Transverse colon (tissue), 4 donors: ENCODE measurements at regions not wholly inside any gene's neighbourhood (a gene's known extent, or its start where the extent isn't known, plus 50 kb on each side); places are given as distances from the start of the nearest gene placed in this dataset.

Experiments used
- DNase-seq: peaks from one replicate; pipeline ENCODE4 v3.0.0-alpha.2; 2019
- H3K27ac ChIP-seq, 4 donors: fragments of 200-600 bp; sonication (generic); 2 replicates each; pipeline ENCODE4 v1.5.1; 2016 to 2018; ENCODE audit warnings: inconsistent platforms in 4 of 4
- H3K27me3 ChIP-seq: fragments of 200-600 bp; sonication (generic); 2 replicates; pipeline ENCODE4 v1.5.1; 2017; ENCODE audit warnings: inconsistent platforms
- H3K36me3 ChIP-seq, 4 donors: fragments of 200-600 bp; sonication (generic); 2 replicates each; pipeline ENCODE4 v1.5.1; 2017 to 2019; ENCODE audit warnings: inconsistent platforms in 4 of 4
- H3K4me1 ChIP-seq, 4 donors: fragments of 200-600 bp; sonication (generic); 2 replicates each; pipeline ENCODE4 v1.5.1; 2017 to 2020; ENCODE audit warnings: inconsistent platforms in 4 of 4
- H3K4me3 ChIP-seq, 4 donors: fragments of 200-600 bp; sonication (generic); 1 replicate in 1 of 4; 2 replicates in 3 of 4; pipeline versions ENCODE4 v1.5.1 to v1.6.1; 2017 to 2019; ENCODE audit warnings: inconsistent platforms in 4 of 4
- H3K9me3 ChIP-seq, 2 donors: fragments of 200-600 bp; sonication (generic); 2 replicates each; pipeline ENCODE4 v1.5.1; 2017 to 2019; ENCODE audit warnings: inconsistent platforms in 2 of 2
- CTCF ChIP-seq, 5 experiments: fragments of 200-600 bp in 3 of 5; fragments of 450-650 bp in 2 of 5; sonication (generic) in 3 of 5; IDR thresholded peaks; 1 replicate in 2 of 5; 2 replicates in 3 of 5; pipeline ENCODE4 v1.5.1; 2016 to 2017; ENCODE audit warnings: antibody characterized with exemption in 5 of 5, inconsistent platforms in 3 of 5, mild to moderate bottlenecking in 2 of 5, moderate library complexity in 1 of 5
- EP300 ChIP-seq: sonication (generic); formaldehyde crosslinking; IDR thresholded peaks from one replicate; pipeline ENCODE4 v1.6.1; 2017; ENCODE audit warnings: antibody characterized with exemption, low read depth
- POLR2A ChIP-seq: fragments of 450-650 bp; IDR thresholded peaks from one replicate; pipeline ENCODE4 v1.6.1; 2016; ENCODE audit warnings: antibody characterized with exemption, mild to moderate bottlenecking, moderate library complexity
- POLR2AphosphoS5 ChIP-seq, 3 donors: sonication (generic); formaldehyde crosslinking; IDR thresholded peaks; one replicate each; pipeline ENCODE4 v1.6.1; 2016; ENCODE audit warnings: antibody characterized with exemption in 3 of 3
- WGBS, 2 donors: methylation state at CpG; one replicate each; pipeline ENCODE4 v1.1.5; 2018; ENCODE audit warnings: low coverage in 1 of 2; 5-methylcytosine and 5-hydroxymethylcytosine counted together
- in situ Hi-C, 4 donors: fragments of 200-750 bp; cut with MboI; loops; one replicate each; pipeline versions ENCODE4 v1.15.0 to v1.15.1; 2017; ENCODE audit warnings: low sequenced_read_pairs in 3 of 4, low pct_ligation_motif_present in 1 of 4, low pct_unique_long_range_greater_than_20kb in 1 of 4
- intact Hi-C: fragments of 100-400 bp; cut with DNase I; formaldehyde crosslinking; loops from one replicate; pipeline ENCODE4 v1.15.1; 2023; ENCODE audit warnings: low total_unique reads

GRCh38 chr17:71484546-71484945 is 636.3 kb upstream of the SOX9 start:
- TF ChIP-seq EP300 (no peak), POLR2A (no peak), POLR2AphosphoS5 (IDR thresholded peaks at IDR 0.05) (no peak), CTCF (IDR thresholded peaks at IDR 0.05) (no peak)
- H3K4me3 ChIP-seq, result no peak overlapping the region
- H3K27ac ChIP-seq, result no peak overlapping the region
- no peaks in the 10 kb centered on the region for H3K4me1 ChIP-seq
- no peaks in the 10 kb centered on the region for H3K27me3 ChIP-seq
- WGBS, 2 donors, result 58 to 69% methylated on average over 1 of the region's 1 CpG
- in situ Hi-C loops, result loop anchor here in 1 of 4 donors (25.0 kb wide), 1 partner anchor 628 kb away; the partner anchor contains the start of gene SOX9
- no peak for DNase-seq
- intact Hi-C loops, result no loop called here
- no peaks in the 10 kb centered on the region for H3K36me3 ChIP-seq
- H3K9me3 ChIP-seq, result no peaks in the 10 kb centered on the region

GRCh38 chr17:71485426-71485825 is 635.4 kb upstream of the SOX9 start:
- TF ChIP-seq POLR2A, result no peak
- TF ChIP-seq CTCF (IDR thresholded peaks at IDR 0.05), result no peak
- no peak for TF ChIP-seq EP300
- no peak for TF ChIP-seq POLR2AphosphoS5 (IDR thresholded peaks at IDR 0.05)
- H3K27ac ChIP-seq, result no peak overlapping the region
- WGBS, 2 donors, result 85 to 86% methylated on average over 3 of the region's 3 CpGs
- H3K27me3 ChIP-seq, result no peaks in the 10 kb centered on the region
- no peaks in the 10 kb centered on the region for H3K9me3 ChIP-seq
- H3K4me1 ChIP-seq, result no peaks in the 10 kb centered on the region
- intact Hi-C loops, result no loop called here
- H3K36me3 ChIP-seq, result no peaks in the 10 kb centered on the region
- DNase-seq, result no peak
- no peak overlapping the region for H3K4me3 ChIP-seq
- in situ Hi-C loops, result loop anchor here in 1 of 4 donors (25.0 kb wide), 1 partner anchor 627 kb away; the partner anchor contains the start of gene SOX9

- Histone ChIP-seq H3K4me1 (no peaks in the 10 kb centered on the region), H3K27me3 (no peaks in the 10 kb centered on the region), H3K9me3 (no peaks in the 10 kb centered on the region), H3K4me3 (no peak overlapping the region), H3K27ac (no peak overlapping the region), H3K36me3 (no peaks in the 10 kb centered on the region)
- intact Hi-C loops, result no loop called here
- in situ Hi-C loops, result loop anchor here in 1 of 4 donors (25.0 kb wide), 1 partner anchor 626 kb away; the partner anchor contains the start of gene SOX9
- DNase-seq, result no peak
- TF ChIP-seq POLR2AphosphoS5 (IDR thresholded peaks at IDR 0.05), result no peak
- no peak for TF ChIP-seq EP300
- no peak for TF ChIP-seq CTCF (IDR thresholded peaks at IDR 0.05)
- no peak for TF ChIP-seq POLR2A
Observed at GRCh38 chr17:71486261-71486660, 634.6 kb upstream of the SOX9 start.

GRCh38 chr17:71488851-71489250 is 632.0 kb upstream of the SOX9 start:
- no peaks in the 10 kb centered on the region for H3K9me3 ChIP-seq
- no peak for DNase-seq
- in situ Hi-C loops, result loop anchor here in 1 of 4 donors (25.0 kb wide), 1 partner anchor 623 kb away; the partner anchor contains the start of gene SOX9
- TF ChIP-seq EP300, result no peak
- no peak for TF ChIP-seq POLR2A
- TF ChIP-seq POLR2AphosphoS5 (IDR thresholded peaks at IDR 0.05), result no peak
- no peak for TF ChIP-seq CTCF (IDR thresholded peaks at IDR 0.05)
- H3K36me3 ChIP-seq, result no peaks in the 10 kb centered on the region
- intact Hi-C loops, result no loop called here
- H3K27me3 ChIP-seq, result no peaks in the 10 kb centered on the region
- no peak overlapping the region for H3K27ac ChIP-seq
- H3K4me1 ChIP-seq, result no peaks in the 10 kb centered on the region
- no peak overlapping the region for H3K4me3 ChIP-seq
